Right atrium auricular region (tissue), 2 donors: ENCODE measurements at regions not wholly inside any gene's neighbourhood (a gene's known extent, or its start where the extent isn't known, plus 50 kb on each side); places are given as distances from the start of the nearest gene placed in this dataset.

Experiments used
- DNase-seq: peaks from one replicate; pipeline ENCODE4 v3.0.0-alpha.2; 2019; ENCODE audit warnings: low spot score
- H3K27ac ChIP-seq, 2 donors: fragments of 200-600 bp; sonication (generic); 1 replicate in 1 of 2; 2 replicates in 1 of 2; pipeline ENCODE4 v1.5.1; 2016 to 2019
- H3K27me3 ChIP-seq, 2 donors: fragments of 200-600 bp; sonication (generic); one replicate each; pipeline versions ENCODE4 v1.5.1 to v1.6.0; 2017 to 2019
- H3K36me3 ChIP-seq: fragments of 200-600 bp; sonication (generic); one replicate; pipeline ENCODE4 v1.5.1; 2016
- H3K4me1 ChIP-seq, 2 donors: fragments of 200-600 bp; sonication (generic); one replicate each; pipeline versions ENCODE4 v1.5.1 to v1.6.0; 2017 to 2019
- H3K4me3 ChIP-seq, 2 donors: fragments of 200-600 bp; sonication (generic); 1 replicate in 1 of 2; 2 replicates in 1 of 2; pipeline ENCODE4 v1.5.1; 2017 to 2019; ENCODE audit warnings: mild to moderate bottlenecking in 1 of 2, moderate library complexity in 1 of 2
- H3K9me3 ChIP-seq, 2 donors: fragments of 200-600 bp; sonication (generic); one replicate each; pipeline ENCODE4 v1.5.1; 2019
- CTCF ChIP-seq, 2 donors: fragments of 200-600 bp; sonication (generic); IDR thresholded peaks; one replicate each; pipeline ENCODE4 v1.5.1; 2019; ENCODE audit warnings: antibody characterized with exemption in 2 of 2

DNA sequence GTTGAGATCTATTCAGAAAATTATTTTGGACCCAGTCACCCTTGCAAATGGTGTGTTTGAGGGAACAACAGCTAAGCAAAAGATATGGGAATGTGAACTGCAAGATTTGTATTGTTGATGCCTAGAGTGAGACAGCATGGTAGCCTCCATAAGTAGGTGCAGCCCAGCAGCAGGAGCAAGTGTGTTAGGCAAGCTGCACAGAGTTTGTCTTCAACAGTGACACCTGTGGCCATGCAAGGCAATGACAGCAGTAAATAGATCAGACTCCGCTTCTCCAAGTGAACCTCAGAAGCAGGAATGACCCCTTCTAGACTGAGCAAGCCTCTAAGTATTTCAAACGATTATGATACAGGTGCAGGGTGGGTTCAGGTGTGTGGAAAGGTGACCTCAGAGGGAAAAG is 133.4 kb upstream of the MSX1 start:
- Histone ChIP-seq H3K27me3 (no peaks in the 10 kb centered on the region), H3K27ac (no peak overlapping the region), H3K4me1 (no peaks in the 10 kb centered on the region), H3K4me3 (no peak overlapping the region), H3K9me3 (peaks cover 7 to 21% of the 10 kb centered on the region in 2 donors), H3K36me3 (no peaks in the 10 kb centered on the region)
- no peak for DNase-seq
- no peak for TF ChIP-seq CTCF (IDR thresholded peaks at IDR 0.05)

GRCh38 chr4:4724321-4724720 is 135.1 kb upstream of the MSX1 start:
- H3K27me3 ChIP-seq: no peaks in the 10 kb centered on the region
- no peak overlapping the region for H3K27ac ChIP-seq
- H3K4me3 ChIP-seq: no peak overlapping the region
- H3K9me3 ChIP-seq: peaks cover 7 to 21% of the 10 kb centered on the region in 2 donors
- no peaks in the 10 kb centered on the region for H3K36me3 ChIP-seq
- H3K4me1 ChIP-seq: no peaks in the 10 kb centered on the region
- no peak for DNase-seq
- TF ChIP-seq CTCF (IDR thresholded peaks at IDR 0.05): no peak

- Histone ChIP-seq H3K4me3 (no peak overlapping the region), H3K4me1 (no peaks in the 10 kb centered on the region), H3K27me3 (no peaks in the 10 kb centered on the region), H3K9me3 (peaks cover 7 to 18% of the 10 kb centered on the region in 2 donors), H3K27ac (no peak overlapping the region), H3K36me3 (no peaks in the 10 kb centered on the region)
- DNase-seq: no peak
- no peak for TF ChIP-seq CTCF (IDR thresholded peaks at IDR 0.05)
Measured at GRCh38 chr4:4721636-4722035, 137.8 kb upstream of the MSX1 start.

- Histone ChIP-seq H3K9me3 (peaks cover 0 to 8% of the 10 kb centered on the region in 2 donors), H3K4me3 (no peak overlapping the region), H3K36me3 (no peaks in the 10 kb centered on the region), H3K4me1 (no peaks in the 10 kb centered on the region), H3K27me3 (no peaks in the 10 kb centered on the region), H3K27ac (no peak overlapping the region)
- no peak for DNase-seq
- no peak for TF ChIP-seq CTCF (IDR thresholded peaks at IDR 0.05)
Measured at GRCh38 chr4:4720646-4721045, 138.8 kb upstream of the MSX1 start.

DNA sequence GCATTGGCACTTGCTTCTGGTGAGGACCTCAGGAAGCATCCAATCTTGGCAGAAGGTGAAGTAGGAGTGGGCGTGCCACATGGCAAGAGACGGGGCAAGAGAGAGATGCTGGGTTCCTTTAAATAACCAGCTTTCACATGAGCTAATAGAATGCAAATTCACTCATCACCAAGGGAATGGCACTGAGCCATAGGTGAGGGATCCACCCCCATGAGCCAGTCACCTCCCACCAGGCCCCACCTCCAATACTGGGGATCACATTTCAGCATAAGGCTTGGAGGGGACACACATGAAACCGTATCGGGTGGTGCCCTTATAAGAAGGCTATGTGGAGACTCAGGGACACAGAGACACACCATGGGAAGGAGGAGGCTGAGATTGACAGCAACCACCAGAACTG is 140.0 kb upstream of the MSX1 start:
- H3K27me3 ChIP-seq: no peaks in the 10 kb centered on the region
- H3K4me3 ChIP-seq: no peak overlapping the region
- no peak overlapping the region for H3K27ac ChIP-seq
- DNase-seq: no peak
- TF ChIP-seq CTCF (IDR thresholded peaks at IDR 0.05): no peak
- H3K9me3 ChIP-seq: no peaks in the 10 kb centered on the region
- H3K36me3 ChIP-seq: no peaks in the 10 kb centered on the region
- no peaks in the 10 kb centered on the region for H3K4me1 ChIP-seq

- Histone ChIP-seq H3K9me3 (no peaks in the 10 kb centered on the region), H3K36me3 (no peaks in the 10 kb centered on the region), H3K4me3 (no peak overlapping the region), H3K27me3 (no peaks in the 10 kb centered on the region), H3K4me1 (no peaks in the 10 kb centered on the region), H3K27ac (no peak overlapping the region)
- no peak for TF ChIP-seq CTCF (IDR thresholded peaks at IDR 0.05)
- DNase-seq: no peak
Measured at GRCh38 chr4:4717692-4718091, 141.8 kb upstream of the MSX1 start.
